ENCODE measurements at regions not wholly inside any gene's neighbourhood (a gene's known extent, or its start where the extent isn't known, plus 50 kb on each side); places are given as distances from the start of the nearest gene placed in this dataset.

- no peak for TF ChIP-seq CTCF (IDR thresholded peaks at IDR 0.05)
- TF ChIP-seq POLR2A (IDR thresholded peaks at IDR 0.05) = no peak
Measured at GRCh38 chr6:167211295-167211648, 53.5 kb upstream of the GPR31 start.
